ENCODE measurements at regions not wholly inside any gene's neighbourhood (a gene's known extent, or its start where the extent isn't known, plus 50 kb on each side); places are given as distances from the start of the nearest gene placed in this dataset.

DNA sequence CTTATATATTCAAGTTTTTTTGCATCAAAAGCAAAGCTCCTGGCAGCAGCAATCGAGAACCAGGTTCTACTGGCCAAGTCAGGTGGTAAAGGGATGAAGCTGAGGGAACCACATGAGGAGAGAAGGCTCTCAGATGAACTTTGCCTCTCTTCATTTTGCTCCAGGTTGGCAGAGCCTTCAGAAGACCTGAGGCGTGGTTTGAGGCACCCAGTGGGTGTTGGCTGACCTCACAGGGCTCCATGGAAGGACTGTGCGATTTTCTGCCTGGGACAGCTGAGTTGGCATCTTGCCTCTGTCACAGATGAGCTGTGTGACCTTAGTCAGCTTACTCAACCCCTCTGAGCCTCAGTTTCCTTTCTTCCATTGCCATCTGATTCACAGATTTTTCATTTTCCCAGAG is 89.0 kb downstream of the INSIG2 start:
- TF ChIP-seq TP53 (CRISPR knock-in tag; IDR thresholded peaks at IDR 0.05), result no peak
- no peak for TF ChIP-seq MAZ (IDR thresholded peaks at IDR 0.05; ENCODE audit: borderline replicate concordance, low read depth, low read length)
- TF ChIP-seq, protein P1, sequence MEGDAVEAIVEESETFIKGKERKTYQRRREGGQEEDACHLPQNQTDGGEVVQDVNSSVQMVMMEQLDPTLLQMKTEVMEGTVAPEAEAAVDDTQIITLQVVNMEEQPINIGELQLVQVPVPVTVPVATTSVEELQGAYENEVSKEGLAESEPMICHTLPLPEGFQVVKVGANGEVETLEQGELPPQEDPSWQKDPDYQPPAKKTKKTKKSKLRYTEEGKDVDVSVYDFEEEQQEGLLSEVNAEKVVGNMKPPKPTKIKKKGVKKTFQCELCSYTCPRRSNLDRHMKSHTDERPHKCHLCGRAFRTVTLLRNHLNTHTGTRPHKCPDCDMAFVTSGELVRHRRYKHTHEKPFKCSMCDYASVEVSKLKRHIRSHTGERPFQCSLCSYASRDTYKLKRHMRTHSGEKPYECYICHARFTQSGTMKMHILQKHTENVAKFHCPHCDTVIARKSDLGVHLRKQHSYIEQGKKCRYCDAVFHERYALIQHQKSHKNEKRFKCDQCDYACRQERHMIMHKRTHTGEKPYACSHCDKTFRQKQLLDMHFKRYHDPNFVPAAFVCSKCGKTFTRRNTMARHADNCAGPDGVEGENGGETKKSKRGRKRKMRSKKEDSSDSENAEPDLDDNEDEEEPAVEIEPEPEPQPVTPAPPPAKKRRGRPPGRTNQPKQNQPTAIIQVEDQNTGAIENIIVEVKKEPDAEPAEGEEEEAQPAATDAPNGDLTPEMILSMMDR (IDR thresholded peaks at IDR 0.05), result no peak
